ENCODE measurements at regions not wholly inside any gene's neighbourhood (a gene's known extent, or its start where the extent isn't known, plus 50 kb on each side); places are given as distances from the start of the nearest gene placed in this dataset.

GRCh38 chr7:50208378-50208982 is 96.0 kb upstream of the IKZF1 start:
- DNase-seq: no peak

- no peak for DNase-seq
These were observed 96.7 kb upstream of the IKZF1 start for GRCh38 chr7:50207686-50208255.

GRCh38 chr7:50207251-50207564 is 97.3 kb upstream of the IKZF1 start:
- no peak for DNase-seq

- DNase-seq: peak; percentile 51
These were observed 97.9 kb upstream of the IKZF1 start for GRCh38 chr7:50206453-50207250.

- DNase-seq: no peak
These were observed 99.5 kb upstream of the IKZF1 start for GRCh38 chr7:50205011-50205410.

- DNase-seq: no peak
These were observed 99.9 kb upstream of the IKZF1 start for GRCh38 chr7:50204581-50204980.

- no peak for DNase-seq
These were observed 101.0 kb upstream of the IKZF1 start for GRCh38 chr7:50203521-50203920.

GRCh38 chr7:50202052-50202555 is 102.4 kb upstream of the IKZF1 start:
- no peak for DNase-seq

- DNase-seq: no peak
These were observed 104.7 kb upstream of the IKZF1 start for GRCh38 chr7:50199824-50200223.

- DNase-seq: no peak
These were observed 104.5 kb upstream of the ZPBP start for GRCh38 chr7:50197549-50197948.

GRCh38 chr7:50196719-50197118 is 103.7 kb upstream of the ZPBP start:
- DNase-seq: no peak

- no peak for DNase-seq
These were observed 97.7 kb upstream of the ZPBP start for GRCh38 chr7:50190776-50191175.

GRCh38 chr7:50189371-50189770 is 96.3 kb upstream of the ZPBP start:
- DNase-seq: no peak

- DNase-seq: no peak
These were observed 93.1 kb upstream of the ZPBP start for GRCh38 chr7:50185951-50186682.

GRCh38 chr7:50185208-50185607 is 92.2 kb upstream of the ZPBP start:
- no peak for DNase-seq

GRCh38 chr7:50184271-50184990 is 91.4 kb upstream of the ZPBP start:
- DNase-seq: no peak

GRCh38 chr7:50182759-50183158 is 89.7 kb upstream of the ZPBP start:
- no peak for DNase-seq

GRCh38 chr7:50181081-50181480 is 88.0 kb upstream of the ZPBP start:
- no peak for DNase-seq

- no peak for DNase-seq
These were observed 85.1 kb upstream of the ZPBP start for GRCh38 chr7:50178166-50178565.

GRCh38 chr7:50174948-50175347 is 81.9 kb upstream of the ZPBP start:
- DNase-seq: no peak

- DNase-seq: no peak
These were observed 74.2 kb upstream of the ZPBP start for GRCh38 chr7:50166997-50167965.
